Suprapubic skin (tissue), 4 donors: ENCODE measurements at regions not wholly inside any gene's neighbourhood (a gene's known extent, or its start where the extent isn't known, plus 50 kb on each side); places are given as distances from the start of the nearest gene placed in this dataset.
"Not testable (repeated sequence)": the region's sequence is repeated elsewhere in the genome, so short reads cannot be mapped to it uniquely, and the experiment has no call there.

Experiments used
- DNase-seq, 2 donors: peaks; one replicate each; pipeline ENCODE4 v3.0.0-alpha.2; 2019; ENCODE audit warnings: low spot score in 2 of 2
- H3K27ac ChIP-seq: fragments of 200-600 bp; sonication (generic); one replicate; pipeline ENCODE4 v1.5.1; 2019
- H3K27me3 ChIP-seq: fragments of 200-600 bp; sonication (generic); one replicate; pipeline ENCODE4 v1.5.1; 2019
- H3K36me3 ChIP-seq: fragments of 200-600 bp; sonication (generic); one replicate; pipeline ENCODE4 v1.5.1; 2019
- H3K4me1 ChIP-seq: fragments of 200-600 bp; sonication (generic); one replicate; pipeline ENCODE4 v1.5.1; 2019
- H3K4me3 ChIP-seq: fragments of 200-600 bp; sonication (generic); one replicate; pipeline ENCODE4 v1.5.1; 2019; ENCODE audit warnings: mild to moderate bottlenecking
- H3K9me3 ChIP-seq: fragments of 200-600 bp; sonication (generic); one replicate; pipeline ENCODE4 v1.5.1; 2019
- EP300 ChIP-seq: sonication (generic); formaldehyde crosslinking; IDR thresholded peaks from one replicate; pipeline ENCODE4 v1.6.1; 2017; ENCODE audit warnings: antibody characterized with exemption
- POLR2A ChIP-seq, 2 donors: fragments of 450-650 bp; IDR thresholded peaks; one replicate each; pipeline ENCODE4 v1.6.1; 2017; ENCODE audit warnings: antibody characterized with exemption in 2 of 2, mild to moderate bottlenecking in 2 of 2, moderate library complexity in 2 of 2
- POLR2AphosphoS5 ChIP-seq, 3 donors: sonication (generic); formaldehyde crosslinking; IDR thresholded peaks; one replicate each; pipeline ENCODE4 v1.6.1; 2017; ENCODE audit warnings: antibody characterized with exemption in 3 of 3
- WGBS: methylation state at CpG from one replicate; pipeline ENCODE4 v1.1.5; 2018; 5-methylcytosine and 5-hydroxymethylcytosine counted together
- TF ChIP-seq, protein P1 (sequence below), 2 donors: fragments of 200-600 bp in 1 of 2; fragments of 450-650 bp in 1 of 2; sonication (generic) in 1 of 2; IDR thresholded peaks; one replicate each; pipeline ENCODE4 v1.5.1; 2016 to 2019; ENCODE audit warnings: antibody characterized with exemption in 2 of 2, mild to moderate bottlenecking in 1 of 2, moderate library complexity in 1 of 2

DNA sequence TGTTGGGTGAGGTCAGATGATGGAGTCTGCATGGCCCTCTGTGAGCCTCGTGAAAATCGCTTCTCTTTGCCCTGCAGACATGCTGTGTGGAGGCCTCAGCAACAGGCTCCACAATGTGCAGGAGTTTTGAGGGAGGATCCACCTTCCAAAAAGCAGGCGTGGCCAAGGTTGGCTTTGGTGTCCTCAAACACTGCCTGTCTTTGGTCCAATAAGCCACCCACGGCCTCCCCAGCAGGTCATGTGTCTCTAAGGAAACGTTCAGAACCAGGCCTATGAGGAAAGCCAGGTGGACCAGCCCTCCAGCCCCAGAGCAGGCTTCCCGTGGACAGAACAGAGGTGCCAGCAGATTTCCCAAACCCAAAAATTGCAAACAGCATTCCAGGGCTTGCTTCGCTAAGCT lies 340.7 kb upstream of the IRX2 start:
- H3K4me1 ChIP-seq = no peaks in the 10 kb centered on the region
- no peak for DNase-seq
- peaks cover 5% of the 10 kb centered on the region for H3K27me3 ChIP-seq
- TF ChIP-seq POLR2A (IDR thresholded peaks at IDR 0.05) (no peak), POLR2AphosphoS5 (IDR thresholded peaks at IDR 0.05) (no peak), EP300 (no peak)
- TF ChIP-seq, protein P1, sequence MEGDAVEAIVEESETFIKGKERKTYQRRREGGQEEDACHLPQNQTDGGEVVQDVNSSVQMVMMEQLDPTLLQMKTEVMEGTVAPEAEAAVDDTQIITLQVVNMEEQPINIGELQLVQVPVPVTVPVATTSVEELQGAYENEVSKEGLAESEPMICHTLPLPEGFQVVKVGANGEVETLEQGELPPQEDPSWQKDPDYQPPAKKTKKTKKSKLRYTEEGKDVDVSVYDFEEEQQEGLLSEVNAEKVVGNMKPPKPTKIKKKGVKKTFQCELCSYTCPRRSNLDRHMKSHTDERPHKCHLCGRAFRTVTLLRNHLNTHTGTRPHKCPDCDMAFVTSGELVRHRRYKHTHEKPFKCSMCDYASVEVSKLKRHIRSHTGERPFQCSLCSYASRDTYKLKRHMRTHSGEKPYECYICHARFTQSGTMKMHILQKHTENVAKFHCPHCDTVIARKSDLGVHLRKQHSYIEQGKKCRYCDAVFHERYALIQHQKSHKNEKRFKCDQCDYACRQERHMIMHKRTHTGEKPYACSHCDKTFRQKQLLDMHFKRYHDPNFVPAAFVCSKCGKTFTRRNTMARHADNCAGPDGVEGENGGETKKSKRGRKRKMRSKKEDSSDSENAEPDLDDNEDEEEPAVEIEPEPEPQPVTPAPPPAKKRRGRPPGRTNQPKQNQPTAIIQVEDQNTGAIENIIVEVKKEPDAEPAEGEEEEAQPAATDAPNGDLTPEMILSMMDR (IDR thresholded peaks at IDR 0.05) = no peak
- no peak overlapping the region for H3K4me3 ChIP-seq
- H3K27ac ChIP-seq = no peak overlapping the region
- no peaks in the 10 kb centered on the region for H3K36me3 ChIP-seq
- WGBS = 79% methylated on average over 6 of the region's 7 CpGs
- H3K9me3 ChIP-seq = no peaks in the 10 kb centered on the region

DNA sequence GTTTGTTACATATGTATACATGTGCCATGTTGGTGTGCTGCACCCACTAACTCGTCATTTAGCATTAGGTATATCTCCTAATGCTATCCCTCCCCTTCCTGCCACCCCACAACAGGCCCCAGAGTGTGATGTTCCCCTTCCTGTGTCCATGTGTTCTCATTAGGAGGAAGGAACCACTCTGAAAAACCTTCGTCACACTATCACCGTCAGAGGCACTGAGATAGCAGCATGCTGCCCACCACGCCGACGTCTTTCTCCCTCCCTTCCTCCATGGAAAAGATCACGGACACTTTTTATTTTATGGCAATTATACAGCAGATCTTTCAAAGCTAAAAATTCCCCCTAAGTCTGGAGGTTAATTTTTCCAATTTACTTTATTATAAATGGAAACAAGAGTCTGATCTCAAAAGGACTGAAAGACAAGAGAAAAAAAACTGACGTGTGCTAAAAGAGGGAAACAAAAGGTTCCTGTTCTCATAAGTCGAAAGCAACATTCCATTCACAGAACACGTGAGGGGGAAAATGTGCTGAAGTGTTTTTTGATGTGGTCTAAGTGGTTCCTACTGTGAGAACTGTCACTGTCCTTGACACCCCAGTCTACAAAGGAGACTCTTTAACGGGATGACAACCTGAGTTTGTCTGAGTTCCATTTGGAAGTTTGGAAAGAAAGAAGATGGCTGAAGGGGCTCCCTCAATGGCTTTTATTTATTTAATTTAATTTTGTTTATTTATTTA lies 339.7 kb upstream of the IRX2 start:
- Histone ChIP-seq H3K27ac (no peak overlapping the region), H3K4me1 (no peaks in the 10 kb centered on the region), H3K36me3 (no peaks in the 10 kb centered on the region), H3K4me3 (no peak overlapping the region), H3K27me3 (peaks cover 5% of the 10 kb centered on the region), H3K9me3 (no peaks in the 10 kb centered on the region)
- DNase-seq = no peak
- TF ChIP-seq EP300 (no peak), POLR2AphosphoS5 (IDR thresholded peaks at IDR 0.05) (no peak), POLR2A (IDR thresholded peaks at IDR 0.05) (no peak)
- TF ChIP-seq, protein P1 (IDR thresholded peaks at IDR 0.05) = no peak
- 64% methylated on average over 11 of the region's 11 CpGs for WGBS

DNA sequence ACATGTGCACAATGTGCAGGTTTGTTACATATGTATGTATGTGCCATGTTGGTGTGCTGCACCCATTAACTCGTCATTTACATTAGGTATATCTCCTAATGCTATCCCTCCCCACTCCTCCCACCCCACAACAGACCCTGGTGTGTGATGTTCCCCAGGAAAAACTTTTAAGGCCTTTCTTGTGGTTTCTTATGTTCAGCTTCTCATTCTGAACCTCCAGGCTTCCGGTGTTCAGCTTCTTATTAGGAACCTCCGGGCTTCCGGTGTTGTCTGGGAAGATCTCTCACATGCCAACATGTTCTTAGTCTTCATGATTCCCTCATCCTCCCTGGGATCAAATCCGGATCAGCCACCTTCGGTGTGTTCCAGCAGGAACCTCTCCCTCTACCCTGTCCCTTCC lies 338.8 kb upstream of the IRX2 start:
- H3K4me3 ChIP-seq, H3K36me3 ChIP-seq, H3K27me3 ChIP-seq, DNase-seq, H3K4me1 ChIP-seq, H3K27ac ChIP-seq, H3K9me3 ChIP-seq: not testable (repeated sequence)
- WGBS = 87% methylated on average over 6 of the region's 6 CpGs

DNA sequence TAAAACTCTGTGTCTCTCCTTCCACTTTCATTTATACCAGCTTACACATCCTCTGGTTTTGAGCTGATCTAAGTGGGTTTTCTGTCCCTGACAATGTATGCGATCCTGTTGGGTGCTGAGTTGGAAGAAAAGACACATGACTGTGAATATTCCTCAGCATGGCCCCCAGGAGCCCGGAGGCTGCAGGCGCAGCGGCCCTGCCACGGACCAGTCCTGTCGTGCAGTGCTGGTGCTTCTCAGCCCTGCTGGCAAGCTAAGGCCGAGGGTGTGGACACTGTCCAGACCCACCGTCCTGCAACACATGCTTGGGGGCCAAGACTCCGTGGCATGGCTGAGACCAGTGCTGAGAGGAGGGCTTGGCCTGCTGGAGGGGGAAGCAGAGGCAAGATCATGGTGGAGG lies 328.9 kb upstream of the IRX2 start:
- Histone ChIP-seq H3K27me3 (no peaks in the 10 kb centered on the region), H3K27ac (no peak overlapping the region), H3K36me3 (no peaks in the 10 kb centered on the region), H3K4me3 (no peak overlapping the region), H3K4me1 (no peaks in the 10 kb centered on the region), H3K9me3 (peaks cover 3% of the 10 kb centered on the region)
- DNase-seq = no peak
- WGBS = 88% methylated on average over 9 of the region's 9 CpGs
- TF ChIP-seq POLR2A (IDR thresholded peaks at IDR 0.05) (no peak), EP300 (no peak), POLR2AphosphoS5 (IDR thresholded peaks at IDR 0.05) (no peak)
- TF ChIP-seq, protein P1 (IDR thresholded peaks at IDR 0.05) = no peak

DNA sequence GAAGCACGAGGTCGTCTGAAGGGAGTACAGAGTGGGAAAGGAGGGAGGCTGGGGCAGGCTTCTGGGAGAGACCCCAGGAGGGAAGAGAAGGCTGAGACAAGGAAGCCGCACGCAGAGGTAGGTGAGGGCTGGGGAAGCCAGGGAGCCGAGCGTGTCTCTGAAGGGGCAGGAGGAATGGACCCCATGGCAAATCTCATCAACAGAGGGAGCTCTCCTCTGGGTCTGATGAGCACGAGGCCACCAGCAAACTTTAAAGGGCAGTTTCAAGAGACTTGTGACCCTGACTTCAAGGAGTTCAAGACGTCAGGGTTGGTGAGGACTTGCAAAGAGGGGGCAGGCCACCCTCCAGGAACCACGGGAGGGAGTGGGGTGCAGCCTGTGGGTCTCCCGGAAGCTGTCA lies 326.2 kb upstream of the IRX2 start:
- TF ChIP-seq EP300 = no peak
- TF ChIP-seq, protein P1 (IDR thresholded peaks at IDR 0.05) = no peak
- no peak for TF ChIP-seq POLR2A (IDR thresholded peaks at IDR 0.05)
- no peak for TF ChIP-seq POLR2AphosphoS5 (IDR thresholded peaks at IDR 0.05)
- Histone ChIP-seq H3K9me3 (peaks cover 6% of the 10 kb centered on the region), H3K4me1 (no peaks in the 10 kb centered on the region), H3K27ac (no peak overlapping the region), H3K4me3 (no peak overlapping the region), H3K27me3 (no peaks in the 10 kb centered on the region), H3K36me3 (no peaks in the 10 kb centered on the region)
- WGBS = 79% methylated on average over 10 of the region's 10 CpGs
- no peak for DNase-seq

DNA sequence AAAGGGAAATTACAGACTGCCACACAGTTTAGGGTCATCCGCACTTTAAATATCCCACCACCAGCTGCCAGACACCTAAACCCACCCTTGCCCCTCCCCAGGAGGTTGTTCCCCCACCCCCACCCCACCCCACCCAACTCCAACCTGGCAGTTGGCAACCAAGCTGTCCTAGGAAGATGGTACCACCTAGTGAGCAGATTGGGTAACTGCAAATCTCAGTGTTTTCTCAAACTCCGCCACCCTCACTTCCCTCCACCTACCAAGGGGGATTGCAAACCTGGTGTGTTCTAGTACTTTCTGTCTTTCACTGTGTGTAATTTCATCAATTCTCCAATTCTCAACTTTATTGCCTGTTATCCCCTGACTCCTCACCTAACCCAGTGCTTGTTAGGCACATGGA lies 323.8 kb upstream of the IRX2 start:
- WGBS = 78% methylated on average over 2 of the region's 2 CpGs
- Histone ChIP-seq H3K36me3 (no peaks in the 10 kb centered on the region), H3K4me3 (no peak overlapping the region), H3K4me1 (no peaks in the 10 kb centered on the region), H3K27ac (no peak overlapping the region), H3K9me3 (peaks cover 9% of the 10 kb centered on the region), H3K27me3 (no peaks in the 10 kb centered on the region)
- TF ChIP-seq, protein P1 (IDR thresholded peaks at IDR 0.05) = no peak
- TF ChIP-seq POLR2AphosphoS5 (IDR thresholded peaks at IDR 0.05) = no peak
- no peak for TF ChIP-seq EP300
- TF ChIP-seq POLR2A (IDR thresholded peaks at IDR 0.05) = no peak
- no peak for DNase-seq
